ENCODE measurements at regions not wholly inside any gene's neighbourhood (a gene's known extent, or its start where the extent isn't known, plus 50 kb on each side); places are given as distances from the start of the nearest gene placed in this dataset.

DNA sequence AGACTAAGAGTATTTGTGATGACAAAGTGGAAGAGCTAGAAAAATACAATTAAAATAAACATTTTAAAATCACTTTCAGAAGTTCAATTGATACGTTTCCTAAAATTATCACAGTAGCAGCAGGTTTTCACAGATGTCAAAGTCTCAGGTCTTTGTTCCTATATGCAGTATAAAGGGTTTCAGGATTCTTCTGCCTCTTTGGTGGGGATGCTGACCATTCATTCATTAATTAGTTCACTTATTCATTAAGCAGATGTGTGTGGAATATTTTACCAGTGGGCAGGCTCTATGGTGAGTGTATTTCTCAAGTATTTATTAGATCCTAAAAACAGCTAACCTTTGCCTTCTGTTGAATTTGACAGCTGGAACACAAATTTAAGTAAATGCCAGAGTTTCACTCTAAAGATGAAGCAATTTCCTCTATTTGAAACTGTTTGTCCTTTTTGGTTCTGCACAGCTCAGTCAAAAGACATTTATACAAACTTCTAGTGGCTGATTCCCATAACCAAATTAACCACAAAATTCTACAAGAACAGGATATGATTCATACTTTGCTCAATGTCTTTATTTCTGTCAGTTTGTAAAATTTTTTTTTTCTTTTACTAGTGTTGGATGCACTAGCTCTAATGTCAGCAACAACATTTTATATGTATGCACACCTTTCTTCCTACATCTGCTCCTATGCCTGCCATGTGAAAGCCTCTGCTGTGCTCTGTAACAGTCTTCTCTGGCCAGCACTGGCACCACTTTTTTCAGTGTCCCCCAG is 75.9 kb upstream of the PRR16 start:
- H3K27ac ChIP-seq (ENCODE audit: low read depth, low read length) = no peak overlapping the region
- DNase-seq = no peak
- no peak overlapping the region for H3K4me3 Mint-ChIP-seq
- H3K36me3 ChIP-seq (ENCODE audit: insufficient read depth, low read length) = no peaks in the 10 kb centered on the region
- peaks cover 0 to 5% (median 1%) of the 10 kb centered on the region in 8 donors for H3K9me3 Mint-ChIP-seq
- no peaks in the 10 kb centered on the region for H3K9me3 ChIP-seq (ENCODE audit: control insufficient read depth in 1 of 2, low read length in 2 of 2)
- H3K4me3 ChIP-seq (ENCODE audit: low read length in 2 of 2) = no peak overlapping the region
- no peaks in the 10 kb centered on the region for H3K27me3 Mint-ChIP-seq
- H3K27me3 ChIP-seq (ENCODE audit: insufficient read depth, low read length) = no peaks in the 10 kb centered on the region
- CTCF ChIA-PET (ENCODE audit: partially characterized antibody) = no interaction called here
- intact Hi-C loops (cut with micrococcal nuclease) = no loop called here
- H3K27ac Mint-ChIP-seq = no peak overlapping the region
- POLR2A ChIA-PET (ENCODE audit: partially characterized antibody) = no interaction called here
- H3K4me1 Mint-ChIP-seq = no peaks in the 10 kb centered on the region
- H3K36me3 Mint-ChIP-seq = no peaks in the 10 kb centered on the region
- no peaks in the 10 kb centered on the region for H3K4me1 ChIP-seq (ENCODE audit: insufficient read depth, low read length)

DNA sequence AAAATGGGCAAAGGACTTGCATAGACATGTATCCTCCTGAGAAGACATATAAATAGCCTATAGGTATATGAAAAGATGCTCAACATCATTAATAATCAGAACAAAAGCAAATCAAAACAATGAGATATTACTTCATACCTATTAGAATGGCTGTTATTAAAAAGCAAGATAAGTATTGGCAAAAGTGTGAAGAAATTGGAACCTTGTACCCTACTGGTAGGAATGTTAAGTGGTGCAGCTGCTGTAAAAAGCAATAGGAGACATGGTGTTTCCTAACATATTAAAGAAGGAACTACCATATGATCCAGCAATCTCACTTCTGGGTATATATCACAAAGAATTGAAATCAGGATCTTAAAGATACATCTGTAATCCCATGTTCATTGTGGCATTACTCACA is 69.8 kb upstream of the PRR16 start:
- H3K27me3 ChIP-seq (ENCODE audit: insufficient read depth, low read length) = no peaks in the 10 kb centered on the region
- intact Hi-C loops (cut with micrococcal nuclease) = no loop called here
- no peak overlapping the region for H3K27ac Mint-ChIP-seq
- peaks cover 0 to 3% of the 10 kb centered on the region in 2 donors for H3K36me3 Mint-ChIP-seq
- peaks cover 0 to 11% (median 3%) of the 10 kb centered on the region in 8 donors for H3K9me3 Mint-ChIP-seq
- no peaks in the 10 kb centered on the region for H3K9me3 ChIP-seq (ENCODE audit: control insufficient read depth in 1 of 2, low read length in 2 of 2)
- no peaks in the 10 kb centered on the region for H3K27me3 Mint-ChIP-seq
- H3K27ac ChIP-seq (ENCODE audit: low read depth, low read length) = no peak overlapping the region
- H3K36me3 ChIP-seq (ENCODE audit: insufficient read depth, low read length) = no peaks in the 10 kb centered on the region
- CTCF ChIA-PET (ENCODE audit: partially characterized antibody) = no interaction called here
- H3K4me1 Mint-ChIP-seq = no peaks in the 10 kb centered on the region
- H3K4me3 ChIP-seq (ENCODE audit: low read length in 2 of 2) = no peak overlapping the region
- H3K4me3 Mint-ChIP-seq = no peak overlapping the region
- POLR2A ChIA-PET (ENCODE audit: partially characterized antibody) = no interaction called here
- no peak for DNase-seq
- H3K4me1 ChIP-seq (ENCODE audit: insufficient read depth, low read length) = no peaks in the 10 kb centered on the region

DNA sequence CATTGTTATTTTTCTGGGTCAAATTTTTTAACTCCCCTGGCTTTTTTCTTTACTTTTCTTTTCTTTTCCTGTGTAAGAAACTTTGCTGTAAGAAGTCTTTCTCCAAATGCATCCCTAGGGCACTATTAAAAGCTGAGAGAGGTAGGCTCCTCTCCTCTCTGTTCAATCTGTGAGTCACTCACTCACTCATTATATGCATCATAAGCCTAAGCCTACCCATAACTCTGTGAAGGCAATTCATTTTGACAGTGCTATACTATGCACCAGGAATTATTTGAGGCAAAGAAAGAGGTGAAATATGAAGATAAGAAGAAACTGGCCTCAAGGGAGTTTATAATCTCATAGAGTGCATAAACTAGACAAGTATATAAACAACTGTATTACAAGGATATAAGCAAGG is 67.9 kb upstream of the PRR16 start:
- H3K4me3 Mint-ChIP-seq = no peak overlapping the region
- Histone ChIP-seq H3K27me3 (ENCODE audit: insufficient read depth, low read length) (no peaks in the 10 kb centered on the region), H3K4me3 (ENCODE audit: low read length in 2 of 2) (no peak overlapping the region), H3K36me3 (ENCODE audit: insufficient read depth, low read length) (no peaks in the 10 kb centered on the region), H3K27ac (ENCODE audit: low read depth, low read length) (no peak overlapping the region), H3K4me1 (ENCODE audit: insufficient read depth, low read length) (no peaks in the 10 kb centered on the region), H3K9me3 (ENCODE audit: control insufficient read depth in 1 of 2, low read length in 2 of 2) (no peaks in the 10 kb centered on the region)
- no peaks in the 10 kb centered on the region for H3K27me3 Mint-ChIP-seq
- intact Hi-C loops (cut with micrococcal nuclease) = no loop called here
- DNase-seq = no peak
- H3K9me3 Mint-ChIP-seq = peaks cover 0 to 11% (median 4%) of the 10 kb centered on the region in 8 donors
- H3K36me3 Mint-ChIP-seq = peaks cover 0 to 3% of the 10 kb centered on the region in 2 donors
- ChIA-PET POLR2A (ENCODE audit: partially characterized antibody) (no interaction called here), CTCF (ENCODE audit: partially characterized antibody) (no interaction called here)
- no peak overlapping the region for H3K27ac Mint-ChIP-seq
- H3K4me1 Mint-ChIP-seq = no peaks in the 10 kb centered on the region

DNA sequence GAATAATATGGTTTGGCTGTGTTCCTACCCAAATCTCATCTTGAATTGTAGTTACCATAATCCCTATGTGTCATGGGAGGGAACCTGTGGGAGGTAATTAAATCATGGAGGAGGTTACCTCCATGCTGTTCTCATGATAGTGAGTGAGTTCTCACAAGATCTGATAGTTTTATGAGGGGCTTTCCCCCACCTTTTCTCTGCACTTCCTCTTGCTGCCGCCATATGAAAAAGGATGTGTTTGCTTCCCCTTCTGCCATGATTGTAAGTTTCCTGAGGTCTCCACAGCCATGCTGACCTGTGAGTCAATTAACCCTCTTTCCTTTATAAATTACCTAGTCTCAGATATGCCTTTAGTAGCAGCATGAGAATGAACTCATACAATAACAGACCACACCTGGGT is 63.7 kb upstream of the PRR16 start:
- intact Hi-C loops (cut with micrococcal nuclease) = no loop called here
- no peak for DNase-seq
- peaks cover 0 to 10% (median 4%) of the 10 kb centered on the region in 8 donors for H3K9me3 Mint-ChIP-seq
- Histone ChIP-seq H3K27ac (ENCODE audit: low read depth, low read length) (no peak overlapping the region), H3K36me3 (ENCODE audit: insufficient read depth, low read length) (no peaks in the 10 kb centered on the region), H3K4me3 (ENCODE audit: low read length in 2 of 2) (no peak overlapping the region), H3K27me3 (ENCODE audit: insufficient read depth, low read length) (no peaks in the 10 kb centered on the region), H3K9me3 (ENCODE audit: control insufficient read depth in 1 of 2, low read length in 2 of 2) (no peaks in the 10 kb centered on the region), H3K4me1 (ENCODE audit: insufficient read depth, low read length) (no peaks in the 10 kb centered on the region)
- H3K27ac Mint-ChIP-seq = peak overlapping the region in 1 of 7 donors; percentile 6
- no peak overlapping the region for H3K4me3 Mint-ChIP-seq
- H3K27me3 Mint-ChIP-seq = no peaks in the 10 kb centered on the region
- ChIA-PET CTCF (ENCODE audit: partially characterized antibody) (no interaction called here), POLR2A (ENCODE audit: partially characterized antibody) (no interaction called here)
- H3K36me3 Mint-ChIP-seq = peaks cover 0 to 3% of the 10 kb centered on the region in 2 donors
- H3K4me1 Mint-ChIP-seq = no peaks in the 10 kb centered on the region

DNA sequence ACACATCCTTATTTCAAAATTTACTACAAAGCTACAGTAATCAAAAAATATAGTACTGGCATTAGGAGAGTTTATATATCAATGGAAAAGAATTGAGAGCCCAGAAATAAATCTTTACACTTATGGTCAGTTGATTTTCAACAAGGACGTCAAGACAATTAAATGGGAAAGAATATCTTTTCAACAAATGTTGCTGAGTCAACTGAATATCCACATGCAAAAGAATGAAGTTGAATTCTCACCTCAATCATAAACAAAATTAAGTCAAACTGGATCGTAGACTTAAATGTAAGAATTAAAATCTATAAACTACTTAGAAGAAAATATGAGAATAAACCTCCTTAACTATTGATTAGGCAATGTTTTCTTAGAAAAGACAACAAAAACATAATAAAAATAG is 61.5 kb upstream of the PRR16 start:
- Mint-ChIP-seq H3K27me3 (no peaks in the 10 kb centered on the region), H3K4me3 (no peak overlapping the region), H3K4me1 (no peaks in the 10 kb centered on the region), H3K36me3 (peaks cover 0 to 3% of the 10 kb centered on the region in 2 donors), H3K9me3 (peaks cover 0 to 16% (median 4%) of the 10 kb centered on the region in 8 donors), H3K27ac (no peak overlapping the region)
- POLR2A ChIA-PET (ENCODE audit: partially characterized antibody) = no interaction called here
- intact Hi-C loops (cut with micrococcal nuclease) = no loop called here
- H3K4me3 ChIP-seq (ENCODE audit: low read length in 2 of 2) = no peak overlapping the region
- no peak for DNase-seq
- no peaks in the 10 kb centered on the region for H3K9me3 ChIP-seq (ENCODE audit: control insufficient read depth in 1 of 2, low read length in 2 of 2)
- H3K4me1 ChIP-seq (ENCODE audit: insufficient read depth, low read length) = no peaks in the 10 kb centered on the region
- CTCF ChIA-PET (ENCODE audit: partially characterized antibody) = no interaction called here
- no peaks in the 10 kb centered on the region for H3K27me3 ChIP-seq (ENCODE audit: insufficient read depth, low read length)
- no peak overlapping the region for H3K27ac ChIP-seq (ENCODE audit: low read depth, low read length)
- no peaks in the 10 kb centered on the region for H3K36me3 ChIP-seq (ENCODE audit: insufficient read depth, low read length)

DNA sequence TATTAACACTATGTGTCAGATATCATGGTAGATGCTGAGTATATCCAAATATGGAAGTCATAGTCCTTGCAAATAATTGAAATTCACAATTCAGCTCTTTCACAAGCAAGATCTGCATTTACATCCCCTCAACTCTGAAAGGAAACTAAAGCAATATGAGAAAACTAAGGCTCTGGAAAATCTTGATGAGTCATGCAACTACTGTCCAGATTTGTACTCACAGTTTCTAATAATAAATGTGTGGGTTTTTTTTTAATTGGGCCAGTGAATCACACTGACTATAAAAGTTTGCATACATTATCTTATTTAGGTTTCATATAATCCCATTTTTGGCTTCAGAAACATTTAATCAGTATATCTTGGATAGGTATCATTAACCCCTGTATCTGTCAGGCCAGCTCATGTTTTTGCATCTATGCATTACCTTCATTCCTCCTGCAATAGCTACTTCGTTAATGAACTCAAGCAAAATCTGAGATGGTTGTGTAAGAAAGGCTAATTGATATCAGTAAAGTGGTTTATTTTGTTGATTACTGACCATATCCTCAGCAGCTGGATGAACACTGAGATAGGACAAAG is 58.7 kb upstream of the PRR16 start:
- intact Hi-C loops (cut with micrococcal nuclease) = no loop called here
- Mint-ChIP-seq H3K27ac (no peak overlapping the region), H3K4me3 (no peak overlapping the region), H3K27me3 (no peaks in the 10 kb centered on the region), H3K4me1 (no peaks in the 10 kb centered on the region), H3K9me3 (peaks cover 0 to 13% (median 3%) of the 10 kb centered on the region in 8 donors), H3K36me3 (no peaks in the 10 kb centered on the region)
- CTCF ChIA-PET (ENCODE audit: partially characterized antibody) = no interaction called here
- no peak overlapping the region for H3K4me3 ChIP-seq (ENCODE audit: low read length in 2 of 2)
- no peak for DNase-seq
- H3K27ac ChIP-seq (ENCODE audit: low read depth, low read length) = no peak overlapping the region
- H3K9me3 ChIP-seq (ENCODE audit: control insufficient read depth in 1 of 2, low read length in 2 of 2) = no peaks in the 10 kb centered on the region
- H3K4me1 ChIP-seq (ENCODE audit: insufficient read depth, low read length) = no peaks in the 10 kb centered on the region
- no peaks in the 10 kb centered on the region for H3K36me3 ChIP-seq (ENCODE audit: insufficient read depth, low read length)
- no peaks in the 10 kb centered on the region for H3K27me3 ChIP-seq (ENCODE audit: insufficient read depth, low read length)
- POLR2A ChIA-PET (ENCODE audit: partially characterized antibody) = no interaction called here

DNA sequence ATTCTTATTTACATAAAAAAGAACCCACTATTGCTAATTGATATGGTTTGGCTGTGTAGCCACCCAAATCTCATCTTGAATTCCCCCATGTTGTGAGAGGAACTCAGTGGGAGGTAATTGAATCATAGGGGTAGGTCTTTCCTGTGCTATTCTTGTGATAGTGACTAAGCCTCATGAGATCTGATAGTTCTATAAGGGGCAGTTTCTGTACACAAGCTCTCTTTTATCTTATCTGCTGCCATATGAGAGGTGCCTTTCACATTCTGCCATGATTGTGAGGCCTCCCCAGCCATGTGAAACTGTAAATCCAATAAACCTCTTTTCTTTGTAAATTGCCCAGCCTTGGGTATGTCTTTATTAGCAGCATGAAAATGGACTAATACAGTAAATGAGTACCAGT is 58.2 kb upstream of the PRR16 start:
- Mint-ChIP-seq H3K27ac (no peak overlapping the region), H3K4me1 (no peaks in the 10 kb centered on the region), H3K27me3 (no peaks in the 10 kb centered on the region), H3K4me3 (no peak overlapping the region), H3K9me3 (peaks cover 0 to 13% (median 3%) of the 10 kb centered on the region in 8 donors), H3K36me3 (no peaks in the 10 kb centered on the region)
- POLR2A ChIA-PET (ENCODE audit: partially characterized antibody) = no interaction called here
- Histone ChIP-seq H3K36me3 (ENCODE audit: insufficient read depth, low read length) (no peaks in the 10 kb centered on the region), H3K27me3 (ENCODE audit: insufficient read depth, low read length) (no peaks in the 10 kb centered on the region), H3K27ac (ENCODE audit: low read depth, low read length) (no peak overlapping the region), H3K4me3 (ENCODE audit: low read length in 2 of 2) (no peak overlapping the region), H3K4me1 (ENCODE audit: insufficient read depth, low read length) (no peaks in the 10 kb centered on the region), H3K9me3 (ENCODE audit: control insufficient read depth in 1 of 2, low read length in 2 of 2) (no peaks in the 10 kb centered on the region)
- intact Hi-C loops (cut with micrococcal nuclease) = no loop called here
- DNase-seq = no peak
- CTCF ChIA-PET (ENCODE audit: partially characterized antibody) = no interaction called here
